ENCODE measurements at regions not wholly inside any gene's neighbourhood (a gene's known extent, or its start where the extent isn't known, plus 50 kb on each side); places are given as distances from the start of the nearest gene placed in this dataset.

GRCh38 chr13:108409730-108410129 is 140.2 kb downstream of the TNFSF13B start:
- H3K36me3 ChIP-seq (ENCODE audit: low read depth, missing control alignments) = no peaks in the 10 kb centered on the region
- DNase-seq = no peak
- H3K4me3 ChIP-seq = no peak overlapping the region
- H3K4me1 ChIP-seq = no peaks in the 10 kb centered on the region
- no peak overlapping the region for H3K27ac ChIP-seq
- H3K9me3 ChIP-seq = no peaks in the 10 kb centered on the region
- TF ChIP-seq CTCF (IDR thresholded peaks at IDR 0.05) (no peak), POLR2A (IDR thresholded peaks at IDR 0.05) (no peak)
- intact Hi-C loops (cut with DNase I; ENCODE audit: low total_unique reads) = no loop called here
- H3K27me3 ChIP-seq = no peaks in the 10 kb centered on the region

GRCh38 chr13:108419768-108420167 is 150.2 kb downstream of the TNFSF13B start:
- no peaks in the 10 kb centered on the region for H3K36me3 ChIP-seq (ENCODE audit: low read depth, missing control alignments)

GRCh38 chr13:108425056-108425455 is 155.5 kb downstream of the TNFSF13B start:
- Histone ChIP-seq H3K27me3 (no peaks in the 10 kb centered on the region), H3K27ac (no peak overlapping the region), H3K36me3 (ENCODE audit: low read depth, missing control alignments) (no peaks in the 10 kb centered on the region), H3K4me3 (no peak overlapping the region), H3K9me3 (no peaks in the 10 kb centered on the region), H3K4me1 (no peaks in the 10 kb centered on the region)
- 31 to 35% methylated on average over 4 of the region's 4 CpGs for WGBS, 2 donors
- no peak for DNase-seq
- TF ChIP-seq POLR2A (IDR thresholded peaks at IDR 0.05) (no peak), CTCF (IDR thresholded peaks at IDR 0.05) (no peak)
- intact Hi-C loops (cut with DNase I; ENCODE audit: low total_unique reads) = no loop called here

More at GRCh38 chr13:108419768-108420167, 150.2 kb downstream of the TNFSF13B start:
- no peaks in the 10 kb centered on the region for H3K27me3 ChIP-seq
- 85 to 91% methylated on average over 5 to 6 of the region's 6 CpGs for WGBS, 2 donors
- no peak for DNase-seq
- H3K9me3 ChIP-seq = no peaks in the 10 kb centered on the region
- intact Hi-C loops (cut with DNase I; ENCODE audit: low total_unique reads) = no loop called here
- no peak overlapping the region for H3K27ac ChIP-seq
- TF ChIP-seq CTCF (IDR thresholded peaks at IDR 0.05) (no peak), POLR2A (IDR thresholded peaks at IDR 0.05) (no peak)
- H3K4me3 ChIP-seq = no peak overlapping the region
- no peaks in the 10 kb centered on the region for H3K4me1 ChIP-seq

- TF ChIP-seq CTCF (IDR thresholded peaks at IDR 0.05) (no peak), POLR2A (IDR thresholded peaks at IDR 0.05) (no peak)
- Histone ChIP-seq H3K27ac (no peak overlapping the region), H3K27me3 (no peaks in the 10 kb centered on the region), H3K9me3 (no peaks in the 10 kb centered on the region), H3K36me3 (ENCODE audit: low read depth, missing control alignments) (no peaks in the 10 kb centered on the region), H3K4me3 (no peak overlapping the region), H3K4me1 (no peaks in the 10 kb centered on the region)
- DNase-seq = no peak
- 93 to 100% methylated on average over 1 of the region's 1 CpG for WGBS, 2 donors
- intact Hi-C loops (cut with DNase I; ENCODE audit: low total_unique reads) = no loop called here
These were observed 157.4 kb downstream of the TNFSF13B start for GRCh38 chr13:108426893-108427292.

GRCh38 chr13:108427355-108427754 is 157.8 kb downstream of the TNFSF13B start:
- no peaks in the 10 kb centered on the region for H3K4me1 ChIP-seq
- intact Hi-C loops (cut with DNase I; ENCODE audit: low total_unique reads) = no loop called here
- no peak for TF ChIP-seq CTCF (IDR thresholded peaks at IDR 0.05)
- no peak for TF ChIP-seq POLR2A (IDR thresholded peaks at IDR 0.05)
- H3K4me3 ChIP-seq = no peak overlapping the region
- H3K27me3 ChIP-seq = no peaks in the 10 kb centered on the region
- H3K9me3 ChIP-seq = no peaks in the 10 kb centered on the region
- H3K27ac ChIP-seq = no peak overlapping the region
- WGBS, 2 donors = 80 to 81% methylated on average over 4 of the region's 4 CpGs
- no peaks in the 10 kb centered on the region for H3K36me3 ChIP-seq (ENCODE audit: low read depth, missing control alignments)
- DNase-seq = no peak

Data from testis (tissue), 2 donors.